HepG2 (cell line): ENCODE measurements at regions not wholly inside any gene's neighbourhood (a gene's known extent, or its start where the extent isn't known, plus 50 kb on each side); places are given as distances from the start of the nearest gene placed in this dataset.

ENCODE experiments used
- ATAC-seq: fragments of 200-7000 bp; cut with Tn5 transposase; 3 replicates; pipeline ENCODE4 v1.9.1; 2020; ENCODE audit warnings: mild to moderate bottlenecking, moderate library complexity
- BruUV-seq: library from RNA; stranded (reverse); fragments of 400-500 nt; replicated peaks from 2 replicates; lab custom pipeline; 2021; lab: Mats Ljungman, UMichigan
- CTCF ChIA-PET: fragments of 300-600 bp; formaldehyde crosslinking; extraction: SDS; loops from one replicate; lab custom pipeline; 2021; ENCODE audit warnings: low total read pairs, inconsistent platforms, low intra/inter-chr PET ratio; lab: Yijun Ruan, JAX
- POLR2A ChIA-PET: fragments of 350-600 bp; sonication (Branson Sonifier 250); formaldehyde crosslinking; loops from one replicate; lab custom pipeline; 2020; ENCODE audit warnings: antibody characterized with exemption, inconsistent platforms; lab: Yijun Ruan, JAX
- DNase-seq: peaks from one replicate; pipeline ENCODE4 v3.0.0-alpha.2; 2015; ENCODE audit warnings: low spot score
- FAIRE-seq: peaks from 3 replicates; lab custom pipeline; 2011; peaks lifted over from hg19 to GRCh38; lab: Jason Lieb, UNC
- H2AFZ ChIP-seq: one replicate; pipeline ENCODE4 v1.6.1; 2011; ENCODE audit warnings: low read length, inconsistent platforms
- H3K27ac ChIP-seq: fragments of 300-600 bp; 3 replicates; pipeline ENCODE4 v1.8.0; 2011; ENCODE audit warnings: mixed run types, mild to moderate bottlenecking, mixed read lengths, low read length, inconsistent platforms; ENCODE audit not compliant: insufficient read depth; ENCODE audit errors: extremely low read length
- H3K27me3 ChIP-seq, 2 experiments: fragments of 200-600 bp in 1 of 2; 2 replicates in 1 of 2; 3 replicates in 1 of 2; pipeline versions ENCODE4 v1.6.0 to v1.8.0; 2011; ENCODE audit warnings: low read length in 2 of 2, mild to moderate bottlenecking in 2 of 2, moderate library complexity in 2 of 2, inconsistent platforms in 1 of 2; ENCODE audit not compliant: insufficient read depth in 2 of 2, control insufficient read depth in 1 of 2
- H3K36me3 ChIP-seq, 2 experiments: fragments of 200-600 bp in 1 of 2; replicated peaks in 1 of 2; 2 replicates in 1 of 2; 3 replicates in 1 of 2; pipeline versions ENCODE4 v1.5.1 to v1.8.0; 2011; ENCODE audit warnings: low read length in 2 of 2, inconsistent platforms in 1 of 2; ENCODE audit not compliant: insufficient read depth in 2 of 2, control insufficient read depth in 1 of 2
- H3K4me1 ChIP-seq: 2 replicates; pipeline ENCODE4 v1.5.1; 2012; ENCODE audit warnings: low read length, inconsistent platforms; ENCODE audit not compliant: insufficient read depth
- H3K4me2 ChIP-seq: 2 replicates; pipeline ENCODE4 v1.6.0; 2011; ENCODE audit warnings: low read depth, low read length, inconsistent platforms
- H3K4me3 ChIP-seq, 3 experiments: fragments of 200-600 bp in 1 of 3; sonication (generic), shearing (Covaris generic) in 1 of 3; replicated peaks in 1 of 3; 2 replicates each; pipeline ENCODE4 v1.5.1; 2011 to 2016; ENCODE audit warnings: low read length in 3 of 3, inconsistent platforms in 2 of 3, low read depth in 2 of 3, mild to moderate bottlenecking in 2 of 3, control low read depth in 1 of 3, mixed read lengths in 1 of 3; ENCODE audit not compliant: insufficient read depth in 1 of 3
- H3K79me2 ChIP-seq: one replicate; pipeline ENCODE4 v1.6.1; 2011; ENCODE audit warnings: low read length, inconsistent platforms; ENCODE audit not compliant: insufficient read depth
- H3K9ac ChIP-seq: 2 replicates; pipeline ENCODE4 v1.6.0; 2011; ENCODE audit warnings: mild to moderate bottlenecking, low read depth, low read length, inconsistent platforms; ENCODE audit not compliant: insufficient read depth
- H3K9me3 ChIP-seq: 2 replicates; pipeline ENCODE4 v1.5.1; 2012; ENCODE audit warnings: mild to moderate bottlenecking, low read length
- H4K20me1 ChIP-seq: 2 replicates; pipeline ENCODE4 v1.6.0; 2011; ENCODE audit warnings: inconsistent platforms, mild to moderate bottlenecking, low read length, moderate library complexity; ENCODE audit not compliant: insufficient read depth
- ATRX ChIP-seq: sonication (generic); formaldehyde crosslinking; IDR thresholded peaks from 2 replicates; pipeline ENCODE4 v1.4.0; 2020; ENCODE audit warnings: missing genetic modification reagents, borderline replicate concordance
- CREM ChIP-seq, 2 experiments: sonication (generic) in 1 of 2; formaldehyde crosslinking in 1 of 2; IDR thresholded peaks; 2 replicates each; pipeline versions ENCODE4 v1.4.0 to v1.6.1; 2016 to 2020; ENCODE audit warnings: antibody characterized with exemption in 1 of 2, mild to moderate bottlenecking in 1 of 2, missing genetic modification reagents in 1 of 2
- ERF ChIP-seq: IDR thresholded peaks from 2 replicates; pipeline ENCODE4 v1.6.1; 2018; ENCODE audit warnings: missing biosample characterization, missing genetic modification reagents
- HHEX ChIP-seq: IDR thresholded peaks from 2 replicates; pipeline ENCODE4 v1.6.1; 2016; ENCODE audit warnings: control low read depth
- HMG20A ChIP-seq: IDR thresholded peaks from 2 replicates; pipeline ENCODE4 v1.6.1; 2016; ENCODE audit warnings: borderline replicate concordance
- ISL2 ChIP-seq: sonication (generic); formaldehyde crosslinking; IDR thresholded peaks from 2 replicates; pipeline ENCODE4 v1.5.0; 2020; ENCODE audit warnings: missing genetic modification reagents
- MYC ChIP-seq: sonication (generic); formaldehyde crosslinking; IDR thresholded peaks from 2 replicates; pipeline ENCODE4 v1.9.0; 2021; ENCODE audit warnings: missing genetic modification reagents, borderline replicate concordance
- ONECUT2 ChIP-seq: sonication (generic); formaldehyde crosslinking; IDR thresholded peaks from 2 replicates; pipeline ENCODE4 v1.4.0; 2020; ENCODE audit warnings: missing genetic modification reagents
- PRDM15 ChIP-seq: sonication (generic); formaldehyde crosslinking; IDR thresholded peaks from 2 replicates; pipeline ENCODE4 v1.4.0; 2020; ENCODE audit warnings: missing genetic modification reagents
- RELA ChIP-seq: sonication (generic); formaldehyde crosslinking; IDR thresholded peaks from 2 replicates; pipeline ENCODE4 v1.4.0; 2020; ENCODE audit warnings: missing genetic modification reagents
- RXRA ChIP-seq: sonication (generic); formaldehyde crosslinking; IDR thresholded peaks from 2 replicates; pipeline ENCODE4 v1.5.1; 2020; ENCODE audit warnings: missing genetic modification reagents
- SSRP1 ChIP-seq: IDR thresholded peaks from 2 replicates; pipeline ENCODE4 v1.6.1; 2016; ENCODE audit warnings: control low read depth
- TBX2 ChIP-seq: sonication (generic); formaldehyde crosslinking; IDR thresholded peaks from 2 replicates; pipeline ENCODE4 v1.5.0; 2020; ENCODE audit warnings: missing genetic modification reagents, mild to moderate bottlenecking, borderline replicate concordance
- TCF7 ChIP-seq: sonication (generic); IDR thresholded peaks from 2 replicates; pipeline ENCODE4 v1.6.1; 2016; ENCODE audit warnings: antibody characterized with exemption, low read depth
- ZFY ChIP-seq: sonication (generic); formaldehyde crosslinking; IDR thresholded peaks from 2 replicates; pipeline ENCODE4 v1.4.0; 2020; ENCODE audit warnings: missing genetic modification reagents
- ZNF232 ChIP-seq: sonication (generic); formaldehyde crosslinking; IDR thresholded peaks from 2 replicates; pipeline ENCODE4 v1.4.0; 2020; ENCODE audit warnings: missing genetic modification reagents, borderline replicate concordance
- ZNF253 ChIP-seq: sonication (generic); formaldehyde crosslinking; IDR thresholded peaks from 2 replicates; pipeline ENCODE4 v1.8.0; 2022; ENCODE audit warnings: mild to moderate bottlenecking, missing genetic modification reagents, borderline replicate concordance
- ZNF691 ChIP-seq: sonication (generic); formaldehyde crosslinking; IDR thresholded peaks from 2 replicates; pipeline ENCODE4 v1.4.0; 2020; ENCODE audit warnings: missing genetic modification reagents, low read depth, mild to moderate bottlenecking, borderline replicate concordance
- ZNF713 ChIP-seq: sonication (generic); formaldehyde crosslinking; IDR thresholded peaks from 2 replicates; pipeline ENCODE4 v1.4.0; 2020; ENCODE audit warnings: mild to moderate bottlenecking, missing genetic modification reagents
- WGBS: methylation state at CpG from one replicate; pipeline ENCODE4 v1.1.6; 2017; ENCODE audit warnings: low lambda C conversion rate; 5-methylcytosine and 5-hydroxymethylcytosine counted together
- in situ Hi-C: cut with HindIII; loops from 2 replicates; pipeline ENCODE4 v1.10.0; 2017; ENCODE audit warnings: low pct_unique_long_range_greater_than_20kb; ENCODE audit not compliant: extremely low pct_ligation_motif_present
- intact Hi-C: fragments of 100-400 bp; cut with micrococcal nuclease; formaldehyde crosslinking; loops from one replicate; pipeline ENCODE4 v1.10.0; 2022; ENCODE audit not compliant: unreplicated experiment

DNA sequence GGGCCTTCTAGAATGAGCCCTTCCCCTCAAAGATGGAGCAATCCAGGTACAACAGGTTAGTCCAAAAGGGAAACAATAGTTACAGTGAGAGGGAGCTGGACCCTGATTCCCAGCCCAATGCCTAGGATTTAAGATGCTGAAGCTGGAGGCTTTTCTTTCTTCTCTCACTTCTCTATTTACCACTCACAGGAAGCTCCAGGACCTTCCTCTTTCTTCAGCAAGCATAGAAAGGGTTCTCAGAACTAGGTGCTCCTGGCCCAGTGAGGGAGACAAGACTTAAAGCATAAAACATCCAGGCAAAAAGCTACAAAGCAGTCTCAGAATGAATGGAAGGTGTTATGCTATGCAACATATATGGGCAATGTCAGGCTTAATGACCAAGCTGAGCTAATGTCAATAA lies 279.0 kb downstream of the SRBD1 start (continued):
- TF ChIP-seq ZNF713 (CRISPR knock-in tag): no peak

DNA sequence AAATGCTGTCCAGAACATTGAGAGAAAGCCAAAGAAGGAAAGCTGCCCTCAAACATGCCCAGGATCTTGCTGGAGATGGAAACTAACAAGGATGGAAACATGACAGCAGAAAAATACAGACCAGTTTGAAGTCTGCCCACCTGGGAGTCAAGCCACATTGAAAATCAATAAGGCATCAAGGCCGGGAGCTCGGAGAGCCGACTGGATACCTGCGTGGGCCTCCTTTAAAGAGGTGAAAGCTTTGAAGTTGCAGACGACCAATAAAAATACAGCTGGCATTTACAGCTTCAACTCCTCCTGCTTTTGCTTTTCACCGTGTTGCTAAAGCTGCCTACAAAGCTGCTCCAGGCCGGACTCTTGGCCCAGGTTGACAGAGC lies 279.7 kb downstream of the SRBD1 start:
- no peak overlapping the region for H3K27ac ChIP-seq

More for the DNA sequence above, 279.7 kb downstream of the SRBD1 start:
- in situ Hi-C loops (no loop called here), intact Hi-C loops (loop anchor here (1.0 kb wide), 2 partner anchors 42 to 57 kb away; no protein-coding TSS in a partner anchor)
- no peak overlapping the region for H2AFZ ChIP-seq
- ATAC-seq (peak; percentile 3; the same call in 2 of the 3 replicates), FAIRE-seq (no peak), DNase-seq (peak; percentile 25)
- peaks cover 49% of the 10 kb centered on the region for H3K4me1 ChIP-seq
- H3K27me3 ChIP-seq: peaks cover 2 to 61% of the 10 kb centered on the region in 2 experiments; a peak in 4 of 5 replicates
- BruUV-seq: no TSS peak
- H3K36me3 ChIP-seq: no peaks in the 10 kb centered on the region
- CTCF ChIA-PET: no interaction called here
- POLR2A ChIA-PET: interaction anchor here (1.2 to 4.2 kb wide), 5 partner anchors 12 to 74 kb away, joined by 3 to 22 read pairs (median 4); no protein-coding TSS in a partner anchor
- TF ChIP-seq HHEX: 0 out of 2 replicates have a peak, but pooled peaks have one; percentile 5
- TF ChIP-seq RXRA (CRISPR knock-in tag): 0 out of 2 replicates have a peak, but pooled peaks have one; percentile 11
- TF ChIP-seq ZNF691 (CRISPR knock-in tag): no peak
- peak; percentile 61; the same call in 1 of the 2 replicates for TF ChIP-seq ONECUT2 (CRISPR knock-in tag)
- TF ChIP-seq HMG20A (CRISPR knock-in tag): 0 out of 2 replicates have a peak, but pooled peaks have one; percentile 35
- TF ChIP-seq ZNF253 (CRISPR knock-in tag): 0 out of 2 replicates have a peak, but pooled peaks have one; percentile 20
- peak; percentile 42; the same call in 1 of the 2 replicates for TF ChIP-seq MYC (CRISPR knock-in tag)
- no peak for TF ChIP-seq RELA
- TF ChIP-seq ISL2 (CRISPR knock-in tag): 0 out of 2 replicates have a peak, but pooled peaks have one; percentile 35
- TF ChIP-seq TBX2 (CRISPR knock-in tag): 0 out of 2 replicates have a peak, but pooled peaks have one; percentile 21
- TF ChIP-seq CREM (IDR thresholded peaks at IDR 0.05): no peak
- TF ChIP-seq CREM (CRISPR knock-in tag; IDR thresholded peaks at IDR 0.05): no peak
- 0 out of 2 replicates have a peak, but pooled peaks have one; percentile 48 for TF ChIP-seq SSRP1
- TF ChIP-seq ZFY (CRISPR knock-in tag): 0 out of 2 replicates have a peak, but pooled peaks have one; percentile 19
- no peak for TF ChIP-seq ATRX (CRISPR knock-in tag)
- peak; percentile 60; the same call in 1 of the 2 replicates for TF ChIP-seq ZNF232 (CRISPR knock-in tag)
- TF ChIP-seq TCF7: peak; percentile 63
- TF ChIP-seq PRDM15 (CRISPR knock-in tag): peak; percentile 68; the same call in 1 of the 2 replicates
- 0 out of 2 replicates have a peak, but pooled peaks have one; percentile 13 for TF ChIP-seq ERF (CRISPR knock-in tag)
- no peaks in the 10 kb centered on the region for H3K9me3 ChIP-seq
- no peaks in the 10 kb centered on the region for H4K20me1 ChIP-seq
- peak overlapping the region; percentile 38 for H3K4me2 ChIP-seq
- no peak overlapping the region for H3K4me3 ChIP-seq
- WGBS: 3% methylated on average over 7 of the region's 7 CpGs
- H3K79me2 ChIP-seq: no peaks in the 10 kb centered on the region
- H3K9ac ChIP-seq: no peak overlapping the region
